Astrocyte (in vitro differentiated cells and primary cell): ENCODE measurements at regions not wholly inside any gene's neighbourhood (a gene's known extent, or its start where the extent isn't known, plus 50 kb on each side); places are given as distances from the start of the nearest gene placed in this dataset.

Source experiments
- DNase-seq: peaks from one replicate; pipeline ENCODE4 v3.0.0-alpha.2; 2010; ENCODE audit warnings: low read depth
- FAIRE-seq: peaks from 2 replicates; lab custom pipeline; 2011; peaks lifted over from hg19 to GRCh38; lab: Jason Lieb, UNC
- H2AFZ ChIP-seq: 2 replicates; pipeline ENCODE4 v1.6.0; 2012; ENCODE audit warnings: low read depth, low read length, inconsistent platforms
- H3K27ac ChIP-seq: 2 replicates; pipeline ENCODE4 v1.5.1; 2011; ENCODE audit warnings: low read depth, low read length, inconsistent platforms
- H3K27me3 ChIP-seq: 2 replicates; pipeline ENCODE4 v1.6.0; 2011; ENCODE audit warnings: low read length, inconsistent platforms; ENCODE audit not compliant: insufficient read depth
- H3K36me3 ChIP-seq: 2 replicates; pipeline ENCODE4 v1.5.1; 2011; ENCODE audit warnings: low read length, inconsistent platforms; ENCODE audit not compliant: insufficient read depth
- H3K4me1 ChIP-seq: 2 replicates; pipeline ENCODE4 v1.5.1; 2011; ENCODE audit warnings: low read length, inconsistent platforms; ENCODE audit not compliant: insufficient read depth
- H3K4me2 ChIP-seq: 2 replicates; pipeline ENCODE4 v1.6.0; 2012; ENCODE audit warnings: low read length, inconsistent platforms
- H3K4me3 ChIP-seq: 2 replicates; pipeline ENCODE4 v1.5.1; 2011; ENCODE audit warnings: low read depth, mild to moderate bottlenecking, low read length, inconsistent platforms; ENCODE audit not compliant: insufficient read depth
- H3K79me2 ChIP-seq: 2 replicates; pipeline ENCODE4 v1.6.0; 2012; ENCODE audit warnings: mild to moderate bottlenecking, low read length, inconsistent platforms; ENCODE audit not compliant: insufficient read depth
- H3K9ac ChIP-seq: 2 replicates; pipeline ENCODE4 v1.6.0; 2012; ENCODE audit warnings: mild to moderate bottlenecking, low read length, inconsistent platforms
- H3K9me3 ChIP-seq: 2 replicates; pipeline ENCODE4 v1.5.1; 2012; ENCODE audit warnings: low read depth, mild to moderate bottlenecking, low read length, inconsistent platforms; ENCODE audit not compliant: insufficient read depth
- H4K20me1 ChIP-seq: 2 replicates; pipeline ENCODE4 v1.6.0; 2012; ENCODE audit warnings: low read length, inconsistent platforms; ENCODE audit not compliant: insufficient read depth
- H3K27ac Mint-ChIP-seq: one replicate; pipeline ENCODE4 v1.8.0; 2021; ENCODE audit warnings: mild to moderate bottlenecking, mixed read lengths; ENCODE audit not compliant: unreplicated experiment
- H3K27me3 Mint-ChIP-seq: one replicate; pipeline ENCODE4 v1.8.0; 2021; ENCODE audit warnings: low read depth, mixed read lengths; ENCODE audit not compliant: unreplicated experiment
- H3K36me3 Mint-ChIP-seq: one replicate; pipeline ENCODE4 v1.8.0; 2021; ENCODE audit warnings: low read depth, mixed read lengths; ENCODE audit not compliant: unreplicated experiment
- H3K4me1 Mint-ChIP-seq: one replicate; pipeline ENCODE4 v1.8.0; 2021; ENCODE audit warnings: low read depth, mixed read lengths; ENCODE audit not compliant: unreplicated experiment
- H3K4me3 Mint-ChIP-seq: one replicate; pipeline ENCODE4 v1.8.0; 2021; ENCODE audit warnings: mild to moderate bottlenecking, moderate library complexity, mixed read lengths; ENCODE audit not compliant: unreplicated experiment
- H3K9me3 Mint-ChIP-seq: one replicate; pipeline ENCODE4 v1.8.0; 2021; ENCODE audit warnings: mild to moderate bottlenecking, mixed read lengths; ENCODE audit not compliant: unreplicated experiment
- EZH2 ChIP-seq: IDR thresholded peaks from 2 replicates; pipeline ENCODE4 v1.6.1; 2012; ENCODE audit warnings: mild to moderate bottlenecking, low read length, inconsistent platforms; ENCODE audit not compliant: insufficient read depth
- TF ChIP-seq, protein P1 (sequence below): IDR thresholded peaks from 2 replicates; pipeline ENCODE4 v1.5.1; 2011; ENCODE audit warnings: low read depth, mild to moderate bottlenecking, inconsistent platforms, low read length, moderate library complexity; ENCODE audit not compliant: insufficient read depth

DNA sequence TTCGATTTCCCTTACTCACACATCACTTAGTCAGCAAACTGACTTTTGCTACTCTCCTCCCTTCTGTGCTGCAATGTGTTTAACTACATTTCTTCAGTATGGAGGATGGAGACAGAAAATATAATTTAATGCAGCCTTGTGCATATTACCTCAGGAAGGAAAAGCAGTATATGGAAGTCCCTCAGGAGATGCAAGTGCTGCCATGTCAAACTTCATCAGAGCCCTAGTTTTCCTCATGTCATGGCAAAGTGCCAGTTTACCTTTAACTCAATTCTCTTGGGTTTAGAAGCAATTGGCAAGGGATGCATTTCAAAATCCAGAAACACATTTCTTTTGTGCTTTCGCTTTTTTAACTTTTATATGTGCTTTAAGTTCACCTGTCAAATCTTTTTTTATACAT is 365.4 kb downstream of the ISL1 start:
- H3K4me2 ChIP-seq: no peak overlapping the region
- TF ChIP-seq, protein P1, sequence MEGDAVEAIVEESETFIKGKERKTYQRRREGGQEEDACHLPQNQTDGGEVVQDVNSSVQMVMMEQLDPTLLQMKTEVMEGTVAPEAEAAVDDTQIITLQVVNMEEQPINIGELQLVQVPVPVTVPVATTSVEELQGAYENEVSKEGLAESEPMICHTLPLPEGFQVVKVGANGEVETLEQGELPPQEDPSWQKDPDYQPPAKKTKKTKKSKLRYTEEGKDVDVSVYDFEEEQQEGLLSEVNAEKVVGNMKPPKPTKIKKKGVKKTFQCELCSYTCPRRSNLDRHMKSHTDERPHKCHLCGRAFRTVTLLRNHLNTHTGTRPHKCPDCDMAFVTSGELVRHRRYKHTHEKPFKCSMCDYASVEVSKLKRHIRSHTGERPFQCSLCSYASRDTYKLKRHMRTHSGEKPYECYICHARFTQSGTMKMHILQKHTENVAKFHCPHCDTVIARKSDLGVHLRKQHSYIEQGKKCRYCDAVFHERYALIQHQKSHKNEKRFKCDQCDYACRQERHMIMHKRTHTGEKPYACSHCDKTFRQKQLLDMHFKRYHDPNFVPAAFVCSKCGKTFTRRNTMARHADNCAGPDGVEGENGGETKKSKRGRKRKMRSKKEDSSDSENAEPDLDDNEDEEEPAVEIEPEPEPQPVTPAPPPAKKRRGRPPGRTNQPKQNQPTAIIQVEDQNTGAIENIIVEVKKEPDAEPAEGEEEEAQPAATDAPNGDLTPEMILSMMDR: no peak
- TF ChIP-seq EZH2: no peak
- FAIRE-seq (no peak), DNase-seq (no peak)
- H3K27me3 ChIP-seq: no peaks in the 10 kb centered on the region
- Mint-ChIP-seq H3K27me3 (no peaks in the 10 kb centered on the region), H3K9me3 (no peaks in the 10 kb centered on the region), H3K4me1 (no peaks in the 10 kb centered on the region), H3K27ac (no peak overlapping the region), H3K36me3 (no peaks in the 10 kb centered on the region), H3K4me3 (no peak overlapping the region)
- H3K79me2 ChIP-seq: no peaks in the 10 kb centered on the region
- no peaks in the 10 kb centered on the region for H3K36me3 ChIP-seq
- H3K27ac ChIP-seq: no peak overlapping the region
- no peaks in the 10 kb centered on the region for H3K9me3 ChIP-seq
- no peak overlapping the region for H3K9ac ChIP-seq
- no peak overlapping the region for H3K4me3 ChIP-seq
- H4K20me1 ChIP-seq: no peaks in the 10 kb centered on the region
- H2AFZ ChIP-seq: no peak overlapping the region
- no peaks in the 10 kb centered on the region for H3K4me1 ChIP-seq
